GM12878 (cell line): ENCODE measurements at regions not wholly inside any gene's neighbourhood (a gene's known extent, or its start where the extent isn't known, plus 50 kb on each side); places are given as distances from the start of the nearest gene placed in this dataset.
A peak's percentile ranks its signal among the peaks of the same experiment; 100 is the strongest.

ENCODE experiments used
- ATAC-seq: fragments of 200-7000 bp; cut with Tn5 transposase; 3 replicates; pipeline ENCODE4 v1.9.1; 2020; ENCODE audit warnings: mild to moderate bottlenecking, moderate library complexity
- BruUV-seq: library from RNA; stranded (reverse); fragments of 400-500 nt; replicated peaks from 2 replicates; lab custom pipeline; 2021; lab: Mats Ljungman, UMichigan
- CTCF ChIA-PET: fragments of 300-600 bp; sonication (Branson Sonifier 250); formaldehyde crosslinking; extraction: SDS; loops from one replicate; lab custom pipeline; 2021; ENCODE audit warnings: inconsistent platforms; lab: Yijun Ruan, JAX
- POLR2A ChIA-PET: fragments of 350-600 bp; formaldehyde crosslinking; extraction: SDS; loops from one replicate; lab custom pipeline; 2021; ENCODE audit warnings: inconsistent platforms; lab: Charles Lee
- RAD21 ChIA-PET: fragments of 300-600 bp; sonication (Branson Sonifier 250); formaldehyde crosslinking; loops from one replicate; lab custom pipeline; 2023; ENCODE audit warnings: antibody characterized with exemption; ENCODE audit not compliant: unreplicated experiment; lab: Charles Lee
- SMC1A ChIA-PET: fragments of 300-600 bp; sonication (Branson Sonifier 250); formaldehyde crosslinking; loops from one replicate; lab custom pipeline; 2023; ENCODE audit not compliant: unreplicated experiment, uncharacterized antibody; lab: Charles Lee
- DNase-seq: peaks from one replicate; pipeline ENCODE4 v3.0.0-alpha.2; 2011; ENCODE audit warnings: low read depth, low spot score
- FAIRE-seq: peaks from 3 replicates; lab custom pipeline; 2011; peaks lifted over from hg19 to GRCh38; lab: Jason Lieb, UNC
- H2AFZ ChIP-seq: 2 replicates; pipeline ENCODE4 v1.6.0; 2011; ENCODE audit warnings: low read depth, low read length, control low read depth; ENCODE audit not compliant: control insufficient read depth
- H3K27ac ChIP-seq: 2 replicates; pipeline ENCODE4 v1.5.1; 2011; ENCODE audit warnings: control low read depth; ENCODE audit not compliant: control insufficient read depth, insufficient read depth
- H3K27me3 ChIP-seq, 2 experiments: replicated peaks in 1 of 2; 2 replicates each; pipeline versions ENCODE4 v1.6.0 to v1.6.1; 2011; ENCODE audit warnings: low read length in 1 of 2; ENCODE audit not compliant: control insufficient read depth in 2 of 2, insufficient read depth in 2 of 2
- H3K36me3 ChIP-seq, 2 experiments: 2 replicates each; pipeline ENCODE4 v1.5.1; 2011; ENCODE audit warnings: low read length in 1 of 2; ENCODE audit not compliant: control insufficient read depth in 2 of 2, insufficient read depth in 2 of 2
- H3K4me1 ChIP-seq: 2 replicates; pipeline ENCODE4 v1.6.1; 2011; ENCODE audit warnings: mild to moderate bottlenecking, low read length, moderate library complexity, mixed read lengths; ENCODE audit not compliant: control insufficient read depth, insufficient read depth
- H3K4me2 ChIP-seq: 2 replicates; pipeline ENCODE4 v1.6.0; 2011; ENCODE audit warnings: control low read depth; ENCODE audit not compliant: control insufficient read depth, insufficient read depth
- H3K4me3 ChIP-seq: fragments of 200-600 bp; sonication (generic); 2 replicates; pipeline ENCODE4 v1.5.1; 2016
- H3K79me2 ChIP-seq: 2 replicates; pipeline ENCODE4 v1.6.0; 2011; ENCODE audit warnings: low read length; ENCODE audit not compliant: control insufficient read depth, insufficient read depth
- H3K9ac ChIP-seq: 2 replicates; pipeline ENCODE4 v1.8.0; 2011; ENCODE audit warnings: low read length, control low read depth, mixed read lengths; ENCODE audit not compliant: control insufficient read depth, insufficient read depth
- H3K9me3 ChIP-seq: replicated peaks from 3 replicates; pipeline ENCODE4 v1.5.1; 2011; ENCODE audit warnings: mild to moderate bottlenecking, low read length; ENCODE audit not compliant: control insufficient read depth, insufficient read depth
- H4K20me1 ChIP-seq: 2 replicates; pipeline ENCODE4 v1.6.0; 2011; ENCODE audit not compliant: control insufficient read depth, insufficient read depth
- DPF2 ChIP-seq: fragments of 450-650 bp; IDR thresholded peaks from 2 replicates; pipeline ENCODE4 v1.6.1; 2017; ENCODE audit warnings: mild to moderate bottlenecking
- EP300 ChIP-seq, 2 experiments: fragments of 150-350 bp in 1 of 2; IDR thresholded peaks; 2 replicates each; pipeline ENCODE4 v1.6.1; 2011 to 2012; ENCODE audit warnings: low read depth in 2 of 2, low read length in 2 of 2, borderline replicate concordance in 1 of 2, improper control_type of control experiment in 1 of 2, inconsistent platforms in 1 of 2; ENCODE audit not compliant: control insufficient read depth in 1 of 2
- MXI1 ChIP-seq: fragments of 150-350 bp; IDR thresholded peaks from 2 replicates; pipeline ENCODE4 v1.6.1; 2011; ENCODE audit warnings: low read depth, mild to moderate bottlenecking, inconsistent platforms, low read length, improper control_type of control experiment
- PAX5 ChIP-seq: IDR thresholded peaks from 2 replicates; pipeline ENCODE4 v1.6.1; 2011; ENCODE audit warnings: low read depth, low read length, borderline replicate concordance
- POLR2AphosphoS5 ChIP-seq: IDR thresholded peaks from 2 replicates; pipeline ENCODE4 v1.6.1; 2011; ENCODE audit warnings: mild to moderate bottlenecking, low read length, inconsistent platforms
- POU2F2 ChIP-seq: IDR thresholded peaks from 3 replicates; pipeline ENCODE4 v1.6.1; 2011; ENCODE audit warnings: low read depth, mild to moderate bottlenecking, low read length, borderline replicate concordance
- RUNX3 ChIP-seq: IDR thresholded peaks from 2 replicates; pipeline ENCODE4 v1.6.1; 2012; ENCODE audit warnings: low read length, inconsistent platforms
- SPI1 ChIP-seq: IDR thresholded peaks from 2 replicates; pipeline ENCODE4 v1.6.1; 2011; ENCODE audit warnings: low read depth, mild to moderate bottlenecking, low read length, moderate library complexity, borderline replicate concordance; ENCODE audit not compliant: insufficient read depth
- TBL1XR1 ChIP-seq: IDR thresholded peaks from 2 replicates; pipeline ENCODE4 v1.6.1; 2012; ENCODE audit warnings: low read depth, low read length, improper control_type of control experiment
- TCF12 ChIP-seq: IDR thresholded peaks from 2 replicates; pipeline ENCODE4 v1.6.1; 2011; ENCODE audit warnings: low read depth, mild to moderate bottlenecking, low read length
- WGBS: methylation state at CpG from one replicate; pipeline ENCODE4 v1.1.6; 2016; ENCODE audit warnings: low lambda C conversion rate; ENCODE audit not compliant: insufficient replicate concordance, insufficient coverage; ENCODE audit errors: missing lambda C conversion rate; 5-methylcytosine and 5-hydroxymethylcytosine counted together
- in situ Hi-C: fragments of 300-500 bp; cut with MboI; formaldehyde crosslinking; loops from 9 replicates; pipeline ENCODE4 v1.14.3; 2018; ENCODE audit warnings: mixed read lengths
- intact Hi-C: fragments of 100-400 bp; cut with micrococcal nuclease; formaldehyde crosslinking; loops from one replicate; pipeline ENCODE4 v1.14.2; 2022; ENCODE audit not compliant: unreplicated experiment
- TF ChIP-seq, protein P1 (sequence below): fragments of 450-650 bp; IDR thresholded peaks from 2 replicates; pipeline ENCODE4 v1.6.1; 2017; ENCODE audit warnings: antibody characterized with exemption, mild to moderate bottlenecking, moderate library complexity

DNA sequence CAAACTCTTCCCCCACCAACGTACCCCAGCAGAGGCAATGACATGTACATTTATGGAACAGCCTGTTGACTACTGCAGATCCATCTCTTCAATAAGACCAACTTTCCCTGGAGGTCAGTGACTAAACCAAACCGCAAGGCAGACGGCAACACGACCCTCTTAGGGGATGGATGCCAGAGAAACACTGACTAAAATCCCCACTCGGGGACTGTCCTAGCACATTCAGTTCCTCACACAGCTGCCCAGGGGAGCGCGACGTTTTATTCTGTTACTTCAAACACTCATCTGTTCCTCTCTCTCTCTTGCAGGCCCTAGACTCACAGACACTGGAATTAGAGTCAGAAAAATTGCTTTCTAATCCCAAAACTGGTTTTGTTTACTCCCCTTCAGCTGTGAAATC, 146.5 kb upstream of the PRSS1 start:
- no peak overlapping the region for H2AFZ ChIP-seq
- no peak for TF ChIP-seq DPF2
- TF ChIP-seq, protein P1, sequence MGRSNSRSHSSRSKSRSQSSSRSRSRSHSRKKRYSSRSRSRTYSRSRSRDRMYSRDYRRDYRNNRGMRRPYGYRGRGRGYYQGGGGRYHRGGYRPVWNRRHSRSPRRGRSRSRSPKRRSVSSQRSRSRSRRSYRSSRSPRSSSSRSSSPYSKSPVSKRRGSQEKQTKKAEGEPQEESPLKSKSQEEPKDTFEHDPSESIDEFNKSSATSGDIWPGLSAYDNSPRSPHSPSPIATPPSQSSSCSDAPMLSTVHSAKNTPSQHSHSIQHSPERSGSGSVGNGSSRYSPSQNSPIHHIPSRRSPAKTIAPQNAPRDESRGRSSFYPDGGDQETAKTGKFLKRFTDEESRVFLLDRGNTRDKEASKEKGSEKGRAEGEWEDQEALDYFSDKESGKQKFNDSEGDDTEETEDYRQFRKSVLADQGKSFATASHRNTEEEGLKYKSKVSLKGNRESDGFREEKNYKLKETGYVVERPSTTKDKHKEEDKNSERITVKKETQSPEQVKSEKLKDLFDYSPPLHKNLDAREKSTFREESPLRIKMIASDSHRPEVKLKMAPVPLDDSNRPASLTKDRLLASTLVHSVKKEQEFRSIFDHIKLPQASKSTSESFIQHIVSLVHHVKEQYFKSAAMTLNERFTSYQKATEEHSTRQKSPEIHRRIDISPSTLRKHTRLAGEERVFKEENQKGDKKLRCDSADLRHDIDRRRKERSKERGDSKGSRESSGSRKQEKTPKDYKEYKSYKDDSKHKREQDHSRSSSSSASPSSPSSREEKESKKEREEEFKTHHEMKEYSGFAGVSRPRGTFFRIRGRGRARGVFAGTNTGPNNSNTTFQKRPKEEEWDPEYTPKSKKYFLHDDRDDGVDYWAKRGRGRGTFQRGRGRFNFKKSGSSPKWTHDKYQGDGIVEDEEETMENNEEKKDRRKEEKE = no peak
- TF ChIP-seq RUNX3 = 0 out of 2 replicates have a peak, but pooled peaks have one; percentile 7
- no peak for TF ChIP-seq POU2F2
- TF ChIP-seq TBL1XR1 = no peak
- TF ChIP-seq MXI1 = no peak
- no peak for TF ChIP-seq TCF12
- no peak for TF ChIP-seq POLR2AphosphoS5
- TF ChIP-seq PAX5 = peak; percentile 17; the same call in 1 of the 2 replicates
- TF ChIP-seq SPI1 = peak; percentile 3; the same call in 1 of the 2 replicates
- TF ChIP-seq EP300 (IDR thresholded peaks at IDR 0.05; ENCODE audit: borderline replicate concordance in 1 of 2, control insufficient read depth in 1 of 2, low read depth in 2 of 2, low read length in 2 of 2) = no peak
- intact Hi-C loops = loop anchor here (10.0 kb wide), 2 partner anchors 402 to 612 kb away; no protein-coding TSS in a partner anchor
- no peaks in the 10 kb centered on the region for H3K9me3 ChIP-seq
- no peaks in the 10 kb centered on the region for H3K36me3 ChIP-seq
- H3K4me3 ChIP-seq = no peak overlapping the region
- BruUV-seq = no TSS peak
- ChIA-PET POLR2A (no interaction called here), SMC1A (interaction anchor here (1.0 to 1.9 kb wide), 2 partner anchors 19 to 400 kb away, joined by 3 to 9 read pairs; no protein-coding TSS in a partner anchor), CTCF (interaction anchor here (1.7 to 3.4 kb wide), 11 partner anchors 13 to 402 kb away, joined by 4 to 25 read pairs (median 19); no protein-coding TSS in a partner anchor), RAD21 (interaction anchor here (1.1 to 1.7 kb wide), 6 partner anchors 15 to 266 kb away, joined by 3 to 9 read pairs (median 3); no protein-coding TSS in a partner anchor)
- H3K4me2 ChIP-seq = no peak overlapping the region
- FAIRE-seq (no peak), DNase-seq (no peak), ATAC-seq (peak; percentile 70)
- 14% methylated on average over 8 of the region's 8 CpGs for WGBS
- H3K27me3 ChIP-seq = no peaks in the 10 kb centered on the region
- no peak overlapping the region for H3K27ac ChIP-seq
- no peaks in the 10 kb centered on the region for H3K4me1 ChIP-seq
- in situ Hi-C loops = no loop called here
- H3K9ac ChIP-seq = no peak overlapping the region
- no peaks in the 10 kb centered on the region for H4K20me1 ChIP-seq
- H3K79me2 ChIP-seq = no peaks in the 10 kb centered on the region
